Glutamatergic neuron (in vitro differentiated cells): ENCODE measurements at regions not wholly inside any gene's neighbourhood (a gene's known extent, or its start where the extent isn't known, plus 50 kb on each side); places are given as distances from the start of the nearest gene placed in this dataset.
"Not testable (repeated sequence)": the region's sequence is repeated elsewhere in the genome, so short reads cannot be mapped to it uniquely, and the experiment has no call there.

Experiments
- DNase-seq: peaks from one replicate; pipeline ENCODE4 v3.0.0; 2022
- H3K27ac Mint-ChIP-seq: one replicate; pipeline ENCODE4 v1.8.0; 2020; ENCODE audit warnings: mild to moderate bottlenecking, mixed read lengths, inconsistent platforms; ENCODE audit not compliant: unreplicated experiment
- H3K27me3 Mint-ChIP-seq: one replicate; pipeline ENCODE4 v1.8.0; 2020; ENCODE audit warnings: mild to moderate bottlenecking, moderate library complexity, mixed read lengths, inconsistent platforms; ENCODE audit not compliant: unreplicated experiment
- H3K36me3 Mint-ChIP-seq: one replicate; pipeline ENCODE4 v1.8.0; 2020; ENCODE audit warnings: mild to moderate bottlenecking, mixed read lengths, inconsistent platforms; ENCODE audit not compliant: unreplicated experiment
- H3K4me1 Mint-ChIP-seq: one replicate; pipeline ENCODE4 v1.8.0; 2020; ENCODE audit warnings: mild to moderate bottlenecking, low read depth, mixed read lengths, inconsistent platforms; ENCODE audit not compliant: unreplicated experiment
- H3K4me3 Mint-ChIP-seq: one replicate; pipeline ENCODE4 v1.8.0; 2020; ENCODE audit warnings: mild to moderate bottlenecking, mixed read lengths, inconsistent platforms; ENCODE audit not compliant: unreplicated experiment
- H3K9me3 Mint-ChIP-seq: one replicate; pipeline ENCODE4 v1.8.0; 2020; ENCODE audit warnings: mild to moderate bottlenecking, moderate library complexity, mixed read lengths, inconsistent platforms; ENCODE audit not compliant: unreplicated experiment
- TF ChIP-seq, protein P1 (sequence below): fragments of 200-600 bp; sonication (generic); IDR thresholded peaks from one replicate; pipeline ENCODE4 v1.5.0; 2021; ENCODE audit not compliant: partially characterized antibody, unreplicated experiment

DNA sequence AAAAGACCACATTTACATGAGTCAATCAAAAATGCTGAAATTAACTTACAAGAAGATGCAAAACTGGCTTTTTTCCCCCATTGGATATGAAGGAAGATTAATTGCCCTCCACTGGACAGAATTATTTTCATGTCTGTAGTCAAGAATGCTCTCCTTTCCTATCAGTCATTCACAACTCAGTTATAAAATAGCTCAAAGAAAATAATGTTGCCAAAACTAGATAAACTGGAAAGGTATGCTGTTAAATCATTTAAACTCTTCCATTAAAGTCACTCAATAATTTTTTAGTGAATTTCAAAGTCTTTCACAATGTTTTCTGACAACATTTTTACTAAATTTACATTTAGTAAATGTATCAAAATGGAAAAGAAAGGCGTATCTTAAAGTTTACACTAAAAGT, 384.5 kb downstream of the HGF start:
- H3K36me3 Mint-ChIP-seq, result no peaks in the 10 kb centered on the region
- TF ChIP-seq, protein P1, sequence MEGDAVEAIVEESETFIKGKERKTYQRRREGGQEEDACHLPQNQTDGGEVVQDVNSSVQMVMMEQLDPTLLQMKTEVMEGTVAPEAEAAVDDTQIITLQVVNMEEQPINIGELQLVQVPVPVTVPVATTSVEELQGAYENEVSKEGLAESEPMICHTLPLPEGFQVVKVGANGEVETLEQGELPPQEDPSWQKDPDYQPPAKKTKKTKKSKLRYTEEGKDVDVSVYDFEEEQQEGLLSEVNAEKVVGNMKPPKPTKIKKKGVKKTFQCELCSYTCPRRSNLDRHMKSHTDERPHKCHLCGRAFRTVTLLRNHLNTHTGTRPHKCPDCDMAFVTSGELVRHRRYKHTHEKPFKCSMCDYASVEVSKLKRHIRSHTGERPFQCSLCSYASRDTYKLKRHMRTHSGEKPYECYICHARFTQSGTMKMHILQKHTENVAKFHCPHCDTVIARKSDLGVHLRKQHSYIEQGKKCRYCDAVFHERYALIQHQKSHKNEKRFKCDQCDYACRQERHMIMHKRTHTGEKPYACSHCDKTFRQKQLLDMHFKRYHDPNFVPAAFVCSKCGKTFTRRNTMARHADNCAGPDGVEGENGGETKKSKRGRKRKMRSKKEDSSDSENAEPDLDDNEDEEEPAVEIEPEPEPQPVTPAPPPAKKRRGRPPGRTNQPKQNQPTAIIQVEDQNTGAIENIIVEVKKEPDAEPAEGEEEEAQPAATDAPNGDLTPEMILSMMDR, result no peak
- peaks cover 3% of the 10 kb centered on the region for H3K27me3 Mint-ChIP-seq
- DNase-seq, result no peak
- no peak overlapping the region for H3K4me3 Mint-ChIP-seq
- H3K27ac Mint-ChIP-seq, result no peak overlapping the region
- H3K4me1 Mint-ChIP-seq, result no peaks in the 10 kb centered on the region
- H3K9me3 Mint-ChIP-seq, result no peaks in the 10 kb centered on the region

DNA sequence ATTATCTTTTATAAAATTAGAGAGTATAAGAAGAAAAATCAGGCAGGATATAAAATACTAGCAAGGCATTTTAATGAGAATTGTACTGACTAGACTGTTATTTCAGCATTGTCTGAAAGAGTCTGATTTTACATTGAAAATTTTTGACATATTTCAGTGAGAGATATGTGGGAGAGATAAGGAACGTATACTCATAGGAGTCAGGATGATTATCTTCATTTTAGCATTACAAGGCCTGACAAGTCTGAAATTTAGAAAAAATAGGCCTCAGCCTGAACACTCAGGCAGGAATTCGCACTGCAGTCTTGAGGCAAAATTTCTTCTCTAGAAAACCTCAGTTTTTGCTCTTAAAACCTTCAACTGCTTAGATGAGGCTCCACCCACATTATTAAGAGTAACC, 386.0 kb downstream of the HGF start:
- H3K27me3 Mint-ChIP-seq, result peaks cover 1% of the 10 kb centered on the region
- no peaks in the 10 kb centered on the region for H3K36me3 Mint-ChIP-seq
- no peak overlapping the region for H3K27ac Mint-ChIP-seq
- H3K4me3 Mint-ChIP-seq, result no peak overlapping the region
- no peaks in the 10 kb centered on the region for H3K9me3 Mint-ChIP-seq
- TF ChIP-seq, protein P1, result no peak
- H3K4me1 Mint-ChIP-seq, result no peaks in the 10 kb centered on the region
- no peak for DNase-seq

DNA sequence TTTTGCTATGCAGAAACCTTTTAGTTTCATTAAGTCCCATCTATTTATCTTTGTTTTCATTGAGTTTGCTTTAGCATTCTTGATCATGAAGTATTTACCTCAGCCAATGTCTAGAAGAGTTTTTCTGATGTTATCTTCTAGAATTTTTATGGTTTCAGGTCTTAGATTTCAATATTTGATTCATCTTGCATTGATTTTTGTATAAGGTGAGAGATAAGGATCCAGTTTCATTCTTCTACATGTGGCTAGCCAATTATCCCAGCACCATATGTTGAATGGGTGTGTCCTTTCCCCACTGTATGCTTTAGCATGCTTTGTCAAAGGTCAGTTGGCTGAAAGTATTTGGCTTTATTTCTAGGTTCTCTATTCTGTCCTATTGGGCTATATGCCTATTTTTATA, 395.2 kb downstream of the HGF start:
- DNase-seq, result not testable (repeated sequence)

DNA sequence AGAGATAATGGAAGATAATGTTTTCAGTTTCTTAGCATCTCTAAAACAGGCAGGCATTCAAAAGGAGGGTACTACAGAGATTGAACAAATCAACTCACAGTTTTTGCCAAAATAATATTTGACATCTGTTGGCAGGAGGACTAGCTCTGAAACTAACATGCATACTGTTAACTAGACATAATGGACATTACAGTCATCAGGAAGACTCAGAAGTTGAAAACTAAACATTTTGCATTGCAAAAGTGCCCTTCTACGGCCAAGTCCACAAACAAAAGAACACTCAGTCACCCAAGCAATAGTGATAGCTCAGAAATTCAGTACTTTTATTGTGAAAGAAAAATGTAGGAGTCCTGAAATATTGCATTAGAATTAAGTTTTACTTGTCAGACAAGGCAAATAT, 399.0 kb downstream of the HGF start:
- Mint-ChIP-seq H3K36me3 (no peaks in the 10 kb centered on the region), H3K4me3 (no peak overlapping the region), H3K4me1 (peaks cover 11% of the 10 kb centered on the region), H3K27ac (no peak overlapping the region), H3K27me3 (no peaks in the 10 kb centered on the region), H3K9me3 (peaks cover 4% of the 10 kb centered on the region)
- DNase-seq, result no peak
- TF ChIP-seq, protein P1, result no peak

More for the DNA sequence above, 395.2 kb downstream of the HGF start:
- H3K27ac Mint-ChIP-seq, H3K4me3 Mint-ChIP-seq, H3K9me3 Mint-ChIP-seq, H3K36me3 Mint-ChIP-seq, H3K27me3 Mint-ChIP-seq: not testable (repeated sequence)
- H3K4me1 Mint-ChIP-seq, result peaks cover 11% of the 10 kb centered on the region

DNA sequence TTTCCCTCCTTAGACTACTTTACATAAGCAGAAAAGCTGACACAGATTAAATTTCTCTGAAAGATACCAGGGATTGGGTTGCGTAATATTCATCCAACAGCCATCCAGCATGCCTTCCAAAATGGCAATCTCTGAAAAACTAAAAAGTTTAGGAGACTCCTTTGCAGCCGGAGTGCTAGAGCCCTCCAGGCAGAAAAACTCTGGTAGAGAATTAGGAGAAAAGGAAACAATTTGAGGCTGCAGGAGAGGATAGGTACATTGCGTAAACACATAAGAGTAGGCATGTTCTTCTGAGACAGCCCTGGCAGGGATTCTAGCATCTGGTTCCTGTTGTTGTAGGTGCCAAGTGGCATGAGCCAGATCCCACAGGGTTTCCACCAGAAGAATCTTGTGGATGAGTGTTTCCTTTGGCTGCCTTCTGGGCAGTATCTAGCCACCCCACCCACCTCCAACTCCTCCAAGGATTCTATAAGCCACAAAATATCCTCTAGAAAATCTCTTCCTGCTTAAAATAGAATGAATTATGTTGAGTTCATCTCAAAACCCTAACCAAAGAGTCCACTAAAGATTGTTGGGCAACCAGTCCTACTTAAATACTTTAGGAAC, 402.4 kb downstream of the HGF start:
- no peak overlapping the region for H3K27ac Mint-ChIP-seq
- H3K4me1 Mint-ChIP-seq, result no peaks in the 10 kb centered on the region
- no peak overlapping the region for H3K4me3 Mint-ChIP-seq
- H3K27me3 Mint-ChIP-seq, result no peaks in the 10 kb centered on the region
- TF ChIP-seq, protein P1, result no peak
- H3K36me3 Mint-ChIP-seq, result no peaks in the 10 kb centered on the region
- no peak for DNase-seq
- H3K9me3 Mint-ChIP-seq, result peaks cover 3% of the 10 kb centered on the region
